Activated gamma-delta T cell treated with Interleukin-2 at 50 U/mL for 16 hours (primary cell): ENCODE measurements at regions not wholly inside any gene's neighbourhood (a gene's known extent, or its start where the extent isn't known, plus 50 kb on each side); places are given as distances from the start of the nearest gene placed in this dataset.

Experiments used
- DNase-seq: peaks from one replicate; pipeline ENCODE4 v3.0.0-alpha.2; 2020

DNA sequence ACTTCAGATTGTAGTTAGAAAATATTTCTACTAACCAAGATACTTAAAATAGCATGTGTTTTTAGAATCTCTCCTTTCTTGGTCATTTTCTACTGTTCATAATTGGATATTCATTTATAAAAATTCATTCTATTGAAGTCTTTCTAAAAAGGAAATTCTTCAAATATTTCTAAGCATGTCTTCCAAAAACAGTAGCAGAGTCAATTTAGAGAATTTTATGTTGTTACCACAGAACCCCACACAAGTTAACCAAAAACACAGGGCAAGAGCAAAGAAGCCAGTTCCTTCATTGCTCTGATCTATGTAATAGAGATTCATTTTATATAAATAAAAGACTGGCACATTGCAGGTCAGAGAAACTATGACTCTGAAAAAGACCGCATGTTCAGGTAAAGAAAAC is 345.1 kb upstream of the PITX2 start:
- DNase-seq, result no peak

DNA sequence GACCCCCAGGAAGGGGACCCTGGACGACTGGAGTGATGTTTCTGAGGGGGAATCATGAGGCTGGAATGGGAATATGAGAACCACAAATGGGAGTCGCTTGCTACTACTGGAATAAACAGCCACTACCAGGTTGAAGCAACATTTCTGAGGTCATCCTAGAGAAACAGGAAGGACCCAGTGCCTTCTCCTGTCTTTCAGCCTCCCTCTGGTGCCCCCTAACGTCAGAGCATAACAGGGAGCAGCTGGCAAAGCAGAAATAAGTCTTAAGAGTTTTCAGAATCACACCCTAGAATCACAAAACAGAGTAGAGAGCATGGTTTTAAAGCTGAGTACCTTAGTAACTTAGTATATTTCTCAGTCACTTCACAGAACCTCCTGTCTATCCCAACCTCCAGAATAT is 347.8 kb upstream of the PITX2 start:
- no peak for DNase-seq

DNA sequence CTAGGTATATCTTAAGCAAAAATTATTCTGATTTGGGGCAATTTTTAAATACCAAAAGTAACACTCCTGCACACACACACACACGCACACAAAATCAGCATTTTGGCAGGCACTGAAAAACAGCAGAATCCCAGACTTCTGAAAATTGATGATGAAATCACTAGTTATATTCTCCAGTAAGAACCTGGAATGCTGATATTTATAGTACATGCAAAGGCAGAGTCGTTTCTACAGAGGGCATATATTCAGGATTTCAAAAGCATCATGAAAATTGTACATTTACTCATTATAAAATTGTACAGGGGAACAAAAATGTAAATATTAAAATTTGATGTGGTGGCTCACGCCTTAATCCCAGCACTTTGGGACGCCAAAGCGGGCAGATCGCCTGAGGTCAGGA is 352.5 kb upstream of the PITX2 start:
- DNase-seq, result no peak

- DNase-seq, result no peak
Measured at GRCh38 chr4:110977554-110977953, 354.7 kb upstream of the PITX2 start.

- no peak for DNase-seq
Measured at GRCh38 chr4:110978761-110979160, 355.9 kb upstream of the PITX2 start.

GRCh38 chr4:110982486-110982885 is 359.6 kb upstream of the PITX2 start:
- no peak for DNase-seq

- DNase-seq, result no peak
Measured at GRCh38 chr4:110988722-110989121, 365.8 kb upstream of the PITX2 start.

- DNase-seq, result no peak
Measured at GRCh38 chr4:110989125-110989524, 366.2 kb upstream of the PITX2 start.

DNA sequence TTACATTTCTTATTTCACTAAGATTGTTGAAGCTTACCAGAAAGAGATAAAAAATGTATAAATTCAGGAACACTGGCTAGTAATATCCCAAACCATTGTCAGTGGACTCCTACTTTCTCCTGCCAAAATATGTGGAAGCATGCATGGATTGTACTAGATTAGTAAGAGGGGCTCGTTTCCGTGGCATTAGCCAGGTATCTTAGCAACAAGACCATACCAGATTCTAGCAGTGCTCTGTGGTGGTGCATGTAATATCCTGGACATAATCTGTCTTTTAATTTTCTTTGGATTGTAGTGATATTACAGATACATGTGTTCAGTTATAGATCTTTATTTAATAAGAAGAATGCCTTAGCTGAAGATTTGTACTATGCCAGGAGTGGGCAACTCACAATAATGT is 371.9 kb upstream of the PITX2 start:
- DNase-seq, result no peak

DNA sequence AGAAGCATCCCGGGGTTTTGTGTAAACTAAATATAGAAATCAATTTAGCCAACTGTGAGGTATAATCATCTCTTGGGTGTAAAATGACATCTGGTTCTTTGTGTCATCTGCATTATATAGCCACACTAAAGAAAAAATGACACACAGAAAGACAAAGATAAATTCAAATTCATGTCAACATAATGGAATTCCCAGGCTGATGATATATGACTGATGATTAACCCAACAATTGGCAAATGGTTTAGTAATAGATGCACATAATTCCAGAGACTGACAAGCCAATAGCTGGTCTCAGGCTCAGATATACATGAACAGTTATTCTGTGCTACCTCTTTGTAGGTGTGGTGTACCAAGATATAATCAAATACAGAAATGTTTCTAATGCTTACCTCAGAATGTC is 375.4 kb upstream of the PITX2 start:
- no peak for DNase-seq

DNA sequence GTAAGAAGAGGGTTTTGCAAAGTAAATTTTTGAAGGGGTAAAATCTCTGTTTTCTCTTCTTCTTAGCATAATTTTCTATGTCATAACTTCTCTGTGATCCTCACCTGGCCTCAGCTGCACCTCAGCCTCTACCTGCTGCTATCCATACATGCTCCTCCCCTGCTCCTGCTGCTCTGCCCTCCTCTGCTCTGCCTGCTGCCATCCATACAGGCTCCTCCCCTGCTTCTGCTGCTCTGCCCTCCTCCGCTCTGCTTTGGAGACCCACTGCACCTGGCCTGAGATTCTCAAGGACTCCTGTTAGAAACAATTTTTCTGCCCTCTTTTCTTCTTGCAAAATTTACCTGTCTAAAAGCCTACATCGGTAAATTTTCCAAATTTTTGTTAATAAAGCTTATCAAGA is 388.6 kb upstream of the PITX2 start:
- no peak for DNase-seq

DNA sequence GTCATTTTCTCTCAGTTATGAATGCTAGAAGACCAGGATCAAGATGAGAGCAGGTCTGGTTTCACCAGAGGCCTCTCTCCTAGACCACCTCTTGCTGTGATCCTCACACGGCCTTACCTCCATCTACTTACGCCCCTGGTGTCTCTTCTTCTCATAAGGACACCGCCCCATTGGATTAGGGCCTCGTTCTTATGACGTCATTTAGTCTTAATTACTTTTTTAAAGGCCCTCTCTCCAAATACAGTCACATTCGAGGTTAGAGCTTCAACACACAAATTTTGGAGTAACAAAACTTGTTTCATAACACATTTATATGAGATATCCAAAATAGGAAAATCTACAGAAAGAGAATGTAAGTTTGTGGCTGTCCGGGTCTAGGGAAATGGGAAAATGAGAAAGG is 391.0 kb upstream of the PITX2 start:
- no peak for DNase-seq

- DNase-seq, result no peak
Measured at GRCh38 chr4:111014537-111014936, 391.7 kb upstream of the PITX2 start.

DNA sequence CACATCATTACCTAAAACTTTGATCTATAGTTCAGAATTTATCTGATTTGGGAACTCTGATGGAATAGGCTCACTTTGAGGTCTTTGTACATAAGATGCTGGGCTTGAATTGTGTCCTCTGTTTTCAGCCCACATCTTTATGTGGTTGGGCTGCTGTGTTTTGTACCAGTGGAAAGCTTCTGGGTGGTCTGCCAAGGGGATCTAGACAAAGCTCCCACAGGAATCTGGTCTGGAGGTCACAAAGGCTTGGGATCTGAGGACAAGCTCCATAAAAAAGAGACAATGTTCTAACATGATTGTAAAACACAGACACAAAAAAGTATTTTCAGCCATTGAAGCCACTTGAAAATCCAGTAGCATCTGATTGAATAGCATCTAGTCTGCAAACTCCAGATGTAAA is 393.5 kb upstream of the PITX2 start:
- DNase-seq, result no peak

GRCh38 chr4:111018216-111018615 is 395.3 kb upstream of the PITX2 start:
- no peak for DNase-seq

DNA sequence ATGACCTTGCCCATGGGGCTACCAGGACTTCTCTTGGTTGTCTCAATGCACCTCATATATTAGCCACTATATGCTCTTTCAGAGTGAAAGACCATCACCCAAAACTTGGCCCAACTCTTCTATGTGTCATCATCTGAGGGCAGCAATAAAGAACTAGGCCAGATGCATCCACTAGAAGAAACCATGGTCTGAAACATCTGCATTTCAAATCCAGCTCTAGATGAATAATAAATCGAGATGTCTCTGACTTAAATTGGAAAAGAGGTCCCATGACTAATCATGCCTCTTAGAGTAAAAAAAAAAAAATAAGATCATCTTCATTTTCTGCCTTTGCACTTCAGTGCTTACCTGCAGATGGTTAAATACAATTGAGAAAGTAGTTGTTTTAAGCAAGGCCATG is 397.6 kb upstream of the PITX2 start:
- no peak for DNase-seq

GRCh38 chr4:111020961-111021360 is 398.1 kb upstream of the PITX2 start:
- no peak for DNase-seq

GRCh38 chr4:111022758-111023157 is 399.9 kb upstream of the PITX2 start:
- no peak for DNase-seq

DNA sequence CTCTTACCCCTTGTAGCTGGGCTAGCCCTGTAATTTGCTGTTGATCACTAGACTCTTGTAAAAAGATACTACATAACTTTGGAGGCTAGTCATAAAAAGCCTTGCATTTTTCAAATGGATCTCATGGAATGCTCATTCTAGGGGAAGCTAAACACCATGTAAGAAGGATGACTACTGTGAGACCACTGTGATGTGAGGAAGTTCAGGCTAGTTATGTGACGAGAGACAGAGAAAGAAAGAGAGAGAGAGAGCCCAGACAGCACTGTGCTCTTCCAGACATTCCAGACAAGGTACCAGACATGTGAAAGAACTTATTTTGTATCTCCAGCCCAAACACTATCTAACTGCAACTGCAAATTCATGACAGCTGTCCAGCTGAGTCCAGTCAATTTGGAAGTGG is 404.6 kb upstream of the PITX2 start:
- DNase-seq, result no peak

DNA sequence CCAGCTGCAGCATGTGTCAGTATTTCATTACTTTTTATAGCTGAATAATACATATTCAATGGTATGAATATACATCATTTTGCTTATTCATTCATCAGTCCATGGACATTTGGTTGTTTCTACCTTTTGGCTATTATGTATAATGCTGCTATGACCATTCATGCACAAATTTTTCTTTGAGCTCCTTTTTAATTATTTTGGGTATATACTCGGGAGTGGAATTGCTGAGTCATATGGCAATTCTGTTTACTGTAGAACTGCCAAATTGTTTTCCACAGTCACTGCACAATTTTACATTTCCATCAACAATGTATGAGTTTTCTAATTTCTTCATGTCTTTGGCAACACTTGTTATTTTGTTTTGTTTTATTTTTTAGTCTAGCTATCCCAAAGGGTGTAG is 405.9 kb upstream of the PITX2 start:
- DNase-seq, result no peak

GRCh38 chr4:111031001-111031579 is 408.2 kb upstream of the PITX2 start:
- no peak for DNase-seq

- DNase-seq, result no peak
Measured at GRCh38 chr4:111031596-111031995, 408.7 kb upstream of the PITX2 start.

DNA sequence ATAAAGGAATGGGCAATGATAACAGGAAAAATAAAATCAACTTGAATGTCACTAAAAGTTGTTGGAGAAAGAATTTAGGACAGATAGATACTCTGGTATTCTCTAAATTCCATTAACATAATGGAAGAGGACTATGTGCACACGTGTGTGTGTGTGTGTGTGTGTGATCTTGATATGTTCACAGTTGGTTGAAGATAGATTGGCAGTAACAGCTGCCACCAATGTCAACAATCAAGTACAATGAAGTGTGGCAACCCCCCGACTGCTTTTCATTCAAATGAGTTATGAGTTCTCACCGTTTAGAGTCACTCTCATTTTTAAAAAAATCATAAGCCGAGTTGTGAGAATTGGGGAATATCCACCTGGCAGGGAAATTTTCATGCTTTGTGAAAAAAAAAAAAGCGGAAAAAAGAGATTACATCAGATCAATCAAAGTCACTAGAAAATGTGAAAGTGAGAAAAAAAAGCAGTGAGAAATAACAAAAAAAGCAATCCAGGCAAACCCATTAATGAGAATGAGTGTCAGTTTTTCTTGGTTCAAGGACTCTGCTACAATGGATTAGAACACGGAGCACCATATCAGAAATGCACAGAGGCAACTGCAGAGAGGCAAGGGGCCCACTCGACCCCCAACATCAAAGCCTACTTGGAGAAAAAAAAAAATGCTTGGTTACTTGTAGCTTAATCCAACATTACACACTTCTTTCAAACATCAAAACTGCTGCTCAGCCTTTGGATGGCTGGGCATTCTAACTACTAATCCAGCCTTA is 414.9 kb upstream of the PITX2 start:
- DNase-seq, result no peak

DNA sequence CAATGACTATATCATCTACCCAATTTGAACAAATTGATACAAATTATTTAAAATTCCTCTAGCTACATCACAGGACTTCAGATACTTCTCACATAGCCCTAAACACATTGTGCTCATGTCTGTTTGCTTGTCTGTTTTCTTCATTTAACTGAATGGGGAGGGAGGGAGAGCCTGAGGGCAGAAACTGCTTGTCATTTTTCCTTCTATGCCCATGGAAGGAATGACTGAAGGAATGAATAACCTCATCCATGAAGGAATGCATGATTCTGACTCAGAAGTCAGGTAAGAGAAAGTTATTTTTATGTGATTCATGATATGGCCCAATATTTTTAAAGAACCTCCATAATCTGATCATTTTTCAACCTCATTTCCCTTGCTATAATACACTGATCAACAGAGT is 418.0 kb upstream of the PITX2 start:
- DNase-seq, result no peak

DNA sequence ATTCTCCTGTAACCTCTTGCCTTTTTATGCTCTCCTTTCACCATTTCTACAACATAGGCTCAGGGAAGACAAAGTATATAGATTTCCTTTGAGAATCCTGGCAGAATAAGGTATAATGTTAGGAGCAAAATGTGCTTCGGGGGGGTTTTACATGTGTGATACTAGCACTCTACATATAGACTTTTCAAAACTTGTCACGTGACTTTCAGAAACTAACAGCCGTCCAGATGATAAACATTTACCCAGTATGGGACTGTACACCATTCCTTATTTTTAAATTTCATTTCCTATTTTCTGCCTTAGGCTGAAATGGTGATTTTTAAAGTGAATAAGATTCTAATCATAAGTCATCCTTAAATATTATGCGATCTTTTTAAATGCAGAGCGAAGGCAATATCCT is 420.4 kb upstream of the PITX2 start:
- DNase-seq, result no peak
